ENCODE measurements at regions not wholly inside any gene's neighbourhood (a gene's known extent, or its start where the extent isn't known, plus 50 kb on each side); places are given as distances from the start of the nearest gene placed in this dataset.
"Not testable (repeated sequence)": the region's sequence is repeated elsewhere in the genome, so short reads cannot be mapped to it uniquely, and the experiment has no call there.

GRCh38 chr5:136740228-136740627 is 374.9 kb upstream of the TRPC7 start:
- no peak for DNase-seq (ENCODE audit: low spot score)

GRCh38 chr5:136739271-136739670 is 373.9 kb upstream of the TRPC7 start:
- DNase-seq (ENCODE audit: low spot score): not testable (repeated sequence)

GRCh38 chr5:136738829-136739228 is 373.5 kb upstream of the TRPC7 start:
- DNase-seq (ENCODE audit: low spot score): no peak

- no peak for DNase-seq (ENCODE audit: low spot score)
Measured at GRCh38 chr5:136736021-136736420, 370.7 kb upstream of the TRPC7 start.

GRCh38 chr5:136735611-136736010 is 370.3 kb upstream of the TRPC7 start:
- DNase-seq (ENCODE audit: low spot score): not testable (repeated sequence)

- no peak for DNase-seq (ENCODE audit: low spot score)
Measured at GRCh38 chr5:136734628-136735027, 369.3 kb upstream of the TRPC7 start.

- no peak for DNase-seq (ENCODE audit: low spot score)
Measured at GRCh38 chr5:136732751-136733150, 367.4 kb upstream of the TRPC7 start.

- DNase-seq (ENCODE audit: low spot score): no peak
Measured at GRCh38 chr5:136731241-136731900, 366.0 kb upstream of the TRPC7 start.

- DNase-seq (ENCODE audit: low spot score): no peak
Measured at GRCh38 chr5:136730426-136730825, 365.1 kb upstream of the TRPC7 start.

GRCh38 chr5:136729901-136730355 is 364.6 kb upstream of the TRPC7 start:
- no peak for DNase-seq (ENCODE audit: low spot score)

- DNase-seq (ENCODE audit: low spot score): no peak
Measured at GRCh38 chr5:136726506-136726905, 361.2 kb upstream of the TRPC7 start.

GRCh38 chr5:136724161-136724560 is 358.8 kb upstream of the TRPC7 start:
- DNase-seq (ENCODE audit: low spot score): no peak

GRCh38 chr5:136722581-136722980 is 357.2 kb upstream of the TRPC7 start:
- no peak for DNase-seq (ENCODE audit: low spot score)

GRCh38 chr5:136722086-136722485 is 356.7 kb upstream of the TRPC7 start:
- no peak for DNase-seq (ENCODE audit: low spot score)

- no peak for DNase-seq (ENCODE audit: low spot score)
Measured at GRCh38 chr5:136720674-136721073, 355.3 kb upstream of the TRPC7 start.

GRCh38 chr5:136717917-136718316 is 352.6 kb upstream of the TRPC7 start:
- DNase-seq (ENCODE audit: low spot score): no peak

GRCh38 chr5:136714286-136714685 is 348.9 kb upstream of the TRPC7 start:
- DNase-seq (ENCODE audit: low spot score): no peak

GRCh38 chr5:136712628-136713027 is 347.3 kb upstream of the TRPC7 start:
- no peak for DNase-seq (ENCODE audit: low spot score)

GRCh38 chr5:136710834-136711233 is 345.5 kb upstream of the TRPC7 start:
- no peak for DNase-seq (ENCODE audit: low spot score)

- no peak for DNase-seq (ENCODE audit: low spot score)
Measured at GRCh38 chr5:136703706-136704105, 338.4 kb upstream of the TRPC7 start.

GRCh38 chr5:136703036-136703435 is 337.7 kb upstream of the TRPC7 start:
- no peak for DNase-seq (ENCODE audit: low spot score)

- DNase-seq (ENCODE audit: low spot score): no peak
Measured at GRCh38 chr5:136701191-136701590, 335.8 kb upstream of the TRPC7 start.

- DNase-seq (ENCODE audit: low spot score): no peak
Measured at GRCh38 chr5:136699651-136700050, 334.3 kb upstream of the TRPC7 start.

- DNase-seq (ENCODE audit: low spot score): no peak
Measured at GRCh38 chr5:136698970-136699369, 333.6 kb upstream of the TRPC7 start.

All from SK-N-DZ (cell line).